Astrocyte of the spinal cord (primary cell): ENCODE measurements at regions not wholly inside any gene's neighbourhood (a gene's known extent, or its start where the extent isn't known, plus 50 kb on each side); places are given as distances from the start of the nearest gene placed in this dataset.

ENCODE experiments used
- DNase-seq: peaks from one replicate; pipeline ENCODE4 v3.0.0; 2011; ENCODE audit warnings: low read depth, low spot score
- H3K4me3 ChIP-seq: 2 replicates; pipeline ENCODE4 v1.5.1; 2011; ENCODE audit warnings: low read depth, mild to moderate bottlenecking, low read length, moderate library complexity
- CTCF ChIP-seq: IDR thresholded peaks from 2 replicates; pipeline ENCODE4 v1.5.1; 2012; ENCODE audit warnings: low read depth, mild to moderate bottlenecking, low read length, inconsistent platforms
- in situ Hi-C: cut with HindIII; loops from 2 replicates; pipeline ENCODE4 v1.10.0; 2017; ENCODE audit warnings: low sequenced_read_pairs

- in situ Hi-C loops: no loop called here
- TF ChIP-seq CTCF: no peak
- DNase-seq: no peak
- no peak overlapping the region for H3K4me3 ChIP-seq
These were observed 505.3 kb downstream of the COG6 start for GRCh38 chr13:40160618-40161350.

GRCh38 chr13:40161351-40161810, 505.1 kb downstream of the FOXO1 start:
- no peak overlapping the region for H3K4me3 ChIP-seq
- no peak for TF ChIP-seq CTCF
- no peak for DNase-seq
- in situ Hi-C loops: no loop called here

- in situ Hi-C loops: no loop called here
- TF ChIP-seq CTCF: no peak
- no peak overlapping the region for H3K4me3 ChIP-seq
- DNase-seq: no peak
These were observed 504.5 kb downstream of the FOXO1 start for GRCh38 chr13:40161931-40162330.

- TF ChIP-seq CTCF: no peak
- DNase-seq: no peak
- H3K4me3 ChIP-seq: no peak overlapping the region
- in situ Hi-C loops: no loop called here
These were observed 503.1 kb downstream of the FOXO1 start for GRCh38 chr13:40163066-40164000.

GRCh38 chr13:40164133-40164532, 502.3 kb downstream of the FOXO1 start:
- in situ Hi-C loops: no loop called here

More at GRCh38 chr13:40164133-40164532, 502.3 kb downstream of the FOXO1 start:
- no peak overlapping the region for H3K4me3 ChIP-seq
- no peak for DNase-seq
- TF ChIP-seq CTCF: no peak
